ENCODE measurements at regions not wholly inside any gene's neighbourhood (a gene's known extent, or its start where the extent isn't known, plus 50 kb on each side); places are given as distances from the start of the nearest gene placed in this dataset.

DNA sequence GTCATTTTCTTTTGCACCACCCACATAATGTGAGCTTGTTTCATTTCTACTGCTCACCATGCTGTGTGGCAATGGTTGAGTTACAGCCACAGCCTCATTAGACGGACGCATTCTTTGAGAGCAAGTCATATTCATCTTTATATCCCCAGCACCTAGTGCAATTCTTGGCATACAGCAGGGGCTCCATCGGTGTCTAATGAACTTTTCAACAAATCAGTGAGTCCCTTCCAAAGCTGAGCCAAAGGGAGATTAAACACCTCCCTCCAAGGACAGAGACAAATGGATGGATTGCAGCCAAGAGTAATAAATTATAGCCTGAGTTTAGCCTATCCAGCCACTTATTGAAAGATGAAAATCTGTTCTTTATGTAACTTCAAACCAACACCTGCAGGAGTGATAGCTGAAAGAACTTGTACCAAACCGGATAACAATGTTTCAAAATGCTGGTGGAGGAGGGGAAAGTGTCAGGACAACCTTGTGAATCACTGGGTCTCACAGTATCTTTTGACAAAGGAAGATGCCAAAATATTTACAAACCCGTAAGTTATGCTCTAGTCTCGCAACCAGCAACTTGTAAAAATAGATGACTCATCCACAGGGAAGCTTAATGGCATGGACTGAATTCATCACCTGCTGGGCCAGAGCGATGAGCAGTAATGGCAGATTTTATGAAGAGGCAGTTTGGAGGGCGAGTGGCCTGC lies 139.0 kb downstream of the PXDC1 start:
- TF ChIP-seq, protein P1, sequence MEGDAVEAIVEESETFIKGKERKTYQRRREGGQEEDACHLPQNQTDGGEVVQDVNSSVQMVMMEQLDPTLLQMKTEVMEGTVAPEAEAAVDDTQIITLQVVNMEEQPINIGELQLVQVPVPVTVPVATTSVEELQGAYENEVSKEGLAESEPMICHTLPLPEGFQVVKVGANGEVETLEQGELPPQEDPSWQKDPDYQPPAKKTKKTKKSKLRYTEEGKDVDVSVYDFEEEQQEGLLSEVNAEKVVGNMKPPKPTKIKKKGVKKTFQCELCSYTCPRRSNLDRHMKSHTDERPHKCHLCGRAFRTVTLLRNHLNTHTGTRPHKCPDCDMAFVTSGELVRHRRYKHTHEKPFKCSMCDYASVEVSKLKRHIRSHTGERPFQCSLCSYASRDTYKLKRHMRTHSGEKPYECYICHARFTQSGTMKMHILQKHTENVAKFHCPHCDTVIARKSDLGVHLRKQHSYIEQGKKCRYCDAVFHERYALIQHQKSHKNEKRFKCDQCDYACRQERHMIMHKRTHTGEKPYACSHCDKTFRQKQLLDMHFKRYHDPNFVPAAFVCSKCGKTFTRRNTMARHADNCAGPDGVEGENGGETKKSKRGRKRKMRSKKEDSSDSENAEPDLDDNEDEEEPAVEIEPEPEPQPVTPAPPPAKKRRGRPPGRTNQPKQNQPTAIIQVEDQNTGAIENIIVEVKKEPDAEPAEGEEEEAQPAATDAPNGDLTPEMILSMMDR (conservative IDR thresholded peaks at IDR 0.05) = no peak
- no peak for TF ChIP-seq ZFX (IDR thresholded peaks at IDR 0.05)
